ENCODE measurements at regions not wholly inside any gene's neighbourhood (a gene's known extent, or its start where the extent isn't known, plus 50 kb on each side); places are given as distances from the start of the nearest gene placed in this dataset.

- no peak overlapping the region for H3K4me3 Mint-ChIP-seq (ENCODE audit: unreplicated experiment)
- no peaks in the 10 kb centered on the region for H3K9me3 Mint-ChIP-seq (ENCODE audit: unreplicated experiment)
Measured at GRCh38 chr3:174336784-174337183, 522.4 kb upstream of the NAALADL2 start.

GRCh38 chr3:174337227-174337626 is 521.9 kb upstream of the NAALADL2 start:
- no peak overlapping the region for H3K4me3 ChIP-seq (ENCODE audit: insufficient read depth, low read depth, low read length)
- Mint-ChIP-seq H3K4me1 (ENCODE audit: low read depth, unreplicated experiment) (no peaks in the 10 kb centered on the region), H3K9me3 (ENCODE audit: unreplicated experiment) (no peaks in the 10 kb centered on the region), H3K36me3 (ENCODE audit: low read depth, unreplicated experiment) (no peaks in the 10 kb centered on the region), H3K27ac (ENCODE audit: unreplicated experiment) (no peak overlapping the region), H3K4me3 (ENCODE audit: unreplicated experiment) (no peak overlapping the region), H3K27me3 (ENCODE audit: low read depth, unreplicated experiment) (no peaks in the 10 kb centered on the region)
- FAIRE-seq, result no peak
- H4K20me1 ChIP-seq (ENCODE audit: insufficient read depth, low read length), result no peaks in the 10 kb centered on the region
- no peaks in the 10 kb centered on the region for H3K79me2 ChIP-seq (ENCODE audit: insufficient read depth, low read length)
- no peaks in the 10 kb centered on the region for H3K9me3 ChIP-seq (ENCODE audit: insufficient read depth, low read depth, low read length)
- no peaks in the 10 kb centered on the region for H3K4me1 ChIP-seq (ENCODE audit: insufficient read depth, low read length)
- TF ChIP-seq EZH2 (IDR thresholded peaks at IDR 0.05; ENCODE audit: insufficient read depth, low read length) (no peak), CTCF (IDR thresholded peaks at IDR 0.05; ENCODE audit: insufficient read depth, low read depth, low read length) (no peak)
- DNase-seq (ENCODE audit: low read depth), result no peak
- H2AFZ ChIP-seq (ENCODE audit: low read depth, low read length), result no peak overlapping the region
- H3K9ac ChIP-seq (ENCODE audit: low read length), result no peak overlapping the region
- H3K36me3 ChIP-seq (ENCODE audit: insufficient read depth, low read length), result no peaks in the 10 kb centered on the region
- H3K4me2 ChIP-seq (ENCODE audit: low read length), result no peak overlapping the region
- no peak overlapping the region for H3K27ac ChIP-seq (ENCODE audit: low read depth, low read length)
- H3K27me3 ChIP-seq (ENCODE audit: insufficient read depth, low read length), result no peaks in the 10 kb centered on the region

More at GRCh38 chr3:174336784-174337183, 522.4 kb upstream of the NAALADL2 start:
- Histone ChIP-seq H3K4me1 (ENCODE audit: insufficient read depth, low read length) (no peaks in the 10 kb centered on the region), H3K27me3 (ENCODE audit: insufficient read depth, low read length) (no peaks in the 10 kb centered on the region), H3K27ac (ENCODE audit: low read depth, low read length) (no peak overlapping the region), H3K4me2 (ENCODE audit: low read length) (no peak overlapping the region), H3K4me3 (ENCODE audit: insufficient read depth, low read depth, low read length) (no peak overlapping the region), H3K79me2 (ENCODE audit: insufficient read depth, low read length) (no peaks in the 10 kb centered on the region), H3K36me3 (ENCODE audit: insufficient read depth, low read length) (no peaks in the 10 kb centered on the region), H4K20me1 (ENCODE audit: insufficient read depth, low read length) (no peaks in the 10 kb centered on the region), H3K9me3 (ENCODE audit: insufficient read depth, low read depth, low read length) (no peaks in the 10 kb centered on the region), H2AFZ (ENCODE audit: low read depth, low read length) (no peak overlapping the region), H3K9ac (ENCODE audit: low read length) (no peak overlapping the region)
- Mint-ChIP-seq H3K36me3 (ENCODE audit: low read depth, unreplicated experiment) (no peaks in the 10 kb centered on the region), H3K27ac (ENCODE audit: unreplicated experiment) (no peak overlapping the region), H3K27me3 (ENCODE audit: low read depth, unreplicated experiment) (no peaks in the 10 kb centered on the region), H3K4me1 (ENCODE audit: low read depth, unreplicated experiment) (no peaks in the 10 kb centered on the region)
- FAIRE-seq (no peak), DNase-seq (ENCODE audit: low read depth) (no peak)
- TF ChIP-seq EZH2 (IDR thresholded peaks at IDR 0.05; ENCODE audit: insufficient read depth, low read length), result no peak
- TF ChIP-seq CTCF (IDR thresholded peaks at IDR 0.05; ENCODE audit: insufficient read depth, low read depth, low read length), result no peak

GRCh38 chr3:174340624-174341587 is 518.2 kb upstream of the NAALADL2 start:
- no peak overlapping the region for H3K27ac ChIP-seq (ENCODE audit: low read depth, low read length)
- no peak for TF ChIP-seq EZH2 (IDR thresholded peaks at IDR 0.05; ENCODE audit: insufficient read depth, low read length)
- no peak for TF ChIP-seq CTCF (IDR thresholded peaks at IDR 0.05; ENCODE audit: insufficient read depth, low read depth, low read length)
- Mint-ChIP-seq H3K36me3 (ENCODE audit: low read depth, unreplicated experiment) (no peaks in the 10 kb centered on the region), H3K4me1 (ENCODE audit: low read depth, unreplicated experiment) (peaks cover 4% of the 10 kb centered on the region), H3K27me3 (ENCODE audit: low read depth, unreplicated experiment) (no peaks in the 10 kb centered on the region), H3K27ac (ENCODE audit: unreplicated experiment) (no peak overlapping the region), H3K4me3 (ENCODE audit: unreplicated experiment) (no peak overlapping the region), H3K9me3 (ENCODE audit: unreplicated experiment) (no peaks in the 10 kb centered on the region)
- no peaks in the 10 kb centered on the region for H4K20me1 ChIP-seq (ENCODE audit: insufficient read depth, low read length)
- no peaks in the 10 kb centered on the region for H3K36me3 ChIP-seq (ENCODE audit: insufficient read depth, low read length)
- H3K4me1 ChIP-seq (ENCODE audit: insufficient read depth, low read length), result no peaks in the 10 kb centered on the region
- no peak for FAIRE-seq
- no peak overlapping the region for H3K9ac ChIP-seq (ENCODE audit: low read length)
- H2AFZ ChIP-seq (ENCODE audit: low read depth, low read length), result no peak overlapping the region
- H3K4me3 ChIP-seq (ENCODE audit: insufficient read depth, low read depth, low read length), result no peak overlapping the region
- no peak overlapping the region for H3K4me2 ChIP-seq (ENCODE audit: low read length)
- H3K9me3 ChIP-seq (ENCODE audit: insufficient read depth, low read depth, low read length), result no peaks in the 10 kb centered on the region
- no peak for DNase-seq (ENCODE audit: low read depth)
- no peaks in the 10 kb centered on the region for H3K79me2 ChIP-seq (ENCODE audit: insufficient read depth, low read length)
- H3K27me3 ChIP-seq (ENCODE audit: insufficient read depth, low read length), result no peaks in the 10 kb centered on the region
